Adrenal gland (tissue), 9 donors: ENCODE measurements at regions not wholly inside any gene's neighbourhood (a gene's known extent, or its start where the extent isn't known, plus 50 kb on each side); places are given as distances from the start of the nearest gene placed in this dataset.

Source experiments
- DNase-seq, 7 donors: peaks; one replicate each; pipeline ENCODE4 v3.0.0-alpha.2; 2019 to 2020
- H3K27ac ChIP-seq, 5 donors: fragments of 200-600 bp; sonication (generic) in 4 of 5; 1 replicate in 3 of 5; 2 replicates in 2 of 5; pipeline versions ENCODE4 v1.5.1 to v1.8.0; 2016 to 2020; ENCODE audit warnings: mild to moderate bottlenecking in 1 of 5
- H3K27me3 ChIP-seq: fragments of 200-600 bp; 2 replicates; pipeline ENCODE4 v1.8.0; 2021
- H3K36me3 ChIP-seq, 2 donors: fragments of 200-600 bp; replicated peaks in 1 of 2; 1 replicate in 1 of 2; 2 replicates in 1 of 2; pipeline versions ENCODE4 v1.5.1 to v1.8.0; 2018 to 2022
- H3K4me1 ChIP-seq, 2 donors: fragments of 200-600 bp; replicated peaks in 1 of 2; 1 replicate in 1 of 2; 2 replicates in 1 of 2; pipeline versions ENCODE4 v1.5.1 to v1.8.0; 2018 to 2021
- H3K4me3 ChIP-seq, 4 donors: fragments of 200-600 bp; sonication (generic) in 3 of 4; one replicate each; pipeline ENCODE4 v1.5.1; 2016 to 2018
- H3K9me3 ChIP-seq, 3 donors: fragments of 200-600 bp; sonication (generic) in 1 of 3; replicated peaks in 1 of 3; 1 replicate in 2 of 3; 2 replicates in 1 of 3; pipeline versions ENCODE4 v1.5.1 to v1.8.0; 2016 to 2021
- POLR2A ChIP-seq, 2 donors: fragments of 450-650 bp; IDR thresholded peaks; one replicate each; pipeline ENCODE4 v1.6.1; 2017; ENCODE audit warnings: antibody characterized with exemption in 2 of 2, mild to moderate bottlenecking in 2 of 2, moderate library complexity in 1 of 2
- WGBS, 4 donors: extraction: QIAGEN DNeasy Blood & Tissue Kit in 2 of 4; methylation state at CpG; one replicate each; pipeline versions ENCODE4 v1.1.5 to v1.1.7; 2013 to 2017; 5-methylcytosine and 5-hydroxymethylcytosine counted together
- intact Hi-C, 2 donors: fragments of 100-400 bp; cut with DNase I; formaldehyde crosslinking; loops; one replicate each; pipeline versions ENCODE4 v1.14.1 to v1.15.0; 2022 to 2023
- TF ChIP-seq, protein P1 (sequence below), 6 experiments: fragments of 450-650 bp in 4 of 6; fragments of 200-600 bp in 2 of 6; sonication (generic) in 1 of 6; IDR thresholded peaks; 1 replicate in 5 of 6; 2 replicates in 1 of 6; pipeline versions ENCODE4 v1.5.1 to v1.8.0; 2016 to 2021; ENCODE audit warnings: antibody characterized with exemption in 6 of 6, mild to moderate bottlenecking in 2 of 6, moderate library complexity in 1 of 6
- donor health status: healthy with polysubstance abuse.
- donor health status: Bipolar disorder and iron deficiency.
- donor health status: DM: yes; HTN: yes; CAD: no.
- donor health status: DM: no; HTN: no; CAD: no.
- donor health status: DM: no; HTN: no; CAD: no.

DNA sequence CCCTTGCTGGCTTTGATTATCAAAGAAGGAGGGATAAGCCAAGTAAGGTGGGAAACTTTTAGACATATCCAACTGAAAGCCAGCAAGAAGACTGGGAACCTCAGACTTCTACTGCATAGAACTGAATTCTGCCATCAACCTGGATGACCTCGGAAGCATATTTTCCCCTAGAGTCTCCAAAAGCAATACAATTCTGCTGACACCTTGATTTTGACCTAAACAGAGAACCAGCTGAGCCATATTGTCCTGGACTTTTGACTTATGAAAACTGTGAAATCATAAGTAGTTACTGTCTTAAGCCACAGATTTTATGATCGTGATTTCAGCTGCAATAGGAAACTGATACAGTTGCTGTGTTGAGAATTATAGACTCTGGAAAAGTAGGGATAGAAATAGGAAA, 227.6 kb downstream of the PCDH20 start:
- Histone ChIP-seq H3K9me3 (no peaks in the 10 kb centered on the region), H3K27ac (no peak overlapping the region), H3K36me3 (no peaks in the 10 kb centered on the region), H3K27me3 (no peaks in the 10 kb centered on the region), H3K4me1 (no peaks in the 10 kb centered on the region), H3K4me3 (no peak overlapping the region)
- WGBS, 4 donors: 71 to 87% (median 79%) methylated on average over 2 of the region's 2 CpGs
- TF ChIP-seq, protein P1, sequence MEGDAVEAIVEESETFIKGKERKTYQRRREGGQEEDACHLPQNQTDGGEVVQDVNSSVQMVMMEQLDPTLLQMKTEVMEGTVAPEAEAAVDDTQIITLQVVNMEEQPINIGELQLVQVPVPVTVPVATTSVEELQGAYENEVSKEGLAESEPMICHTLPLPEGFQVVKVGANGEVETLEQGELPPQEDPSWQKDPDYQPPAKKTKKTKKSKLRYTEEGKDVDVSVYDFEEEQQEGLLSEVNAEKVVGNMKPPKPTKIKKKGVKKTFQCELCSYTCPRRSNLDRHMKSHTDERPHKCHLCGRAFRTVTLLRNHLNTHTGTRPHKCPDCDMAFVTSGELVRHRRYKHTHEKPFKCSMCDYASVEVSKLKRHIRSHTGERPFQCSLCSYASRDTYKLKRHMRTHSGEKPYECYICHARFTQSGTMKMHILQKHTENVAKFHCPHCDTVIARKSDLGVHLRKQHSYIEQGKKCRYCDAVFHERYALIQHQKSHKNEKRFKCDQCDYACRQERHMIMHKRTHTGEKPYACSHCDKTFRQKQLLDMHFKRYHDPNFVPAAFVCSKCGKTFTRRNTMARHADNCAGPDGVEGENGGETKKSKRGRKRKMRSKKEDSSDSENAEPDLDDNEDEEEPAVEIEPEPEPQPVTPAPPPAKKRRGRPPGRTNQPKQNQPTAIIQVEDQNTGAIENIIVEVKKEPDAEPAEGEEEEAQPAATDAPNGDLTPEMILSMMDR (IDR thresholded peaks at IDR 0.05): no peak
- TF ChIP-seq POLR2A (IDR thresholded peaks at IDR 0.05): no peak
- intact Hi-C loops: no loop called here
- no peak for DNase-seq

DNA sequence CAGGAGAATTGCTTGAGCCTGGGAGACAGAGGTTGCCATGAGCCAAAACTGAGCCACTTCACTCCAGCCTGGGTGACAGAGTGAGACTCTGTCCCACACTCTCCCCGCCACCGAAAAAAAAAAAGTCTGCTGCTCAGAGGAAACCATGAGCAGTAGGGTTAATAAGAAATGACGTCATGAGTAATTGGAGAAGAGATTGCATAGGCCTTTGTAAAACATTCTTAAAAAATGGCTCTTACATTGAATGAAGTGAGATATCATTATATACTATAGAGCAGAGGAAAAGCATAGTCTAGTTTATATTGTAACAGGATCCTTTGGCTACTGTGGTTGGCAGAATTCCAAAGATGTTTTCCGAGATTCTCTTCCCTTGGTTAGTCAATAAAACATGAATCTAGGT, 228.2 kb downstream of the PCDH20 start:
- Histone ChIP-seq H3K27ac (no peak overlapping the region), H3K4me1 (no peaks in the 10 kb centered on the region), H3K36me3 (no peaks in the 10 kb centered on the region), H3K27me3 (no peaks in the 10 kb centered on the region), H3K9me3 (no peaks in the 10 kb centered on the region), H3K4me3 (no peak overlapping the region)
- DNase-seq: no peak
- TF ChIP-seq, protein P1 (IDR thresholded peaks at IDR 0.05): no peak
- TF ChIP-seq POLR2A (IDR thresholded peaks at IDR 0.05): no peak
- intact Hi-C loops: no loop called here
- WGBS, 4 donors: 61 to 76% (median 71%) methylated on average over 4 of the region's 4 CpGs

DNA sequence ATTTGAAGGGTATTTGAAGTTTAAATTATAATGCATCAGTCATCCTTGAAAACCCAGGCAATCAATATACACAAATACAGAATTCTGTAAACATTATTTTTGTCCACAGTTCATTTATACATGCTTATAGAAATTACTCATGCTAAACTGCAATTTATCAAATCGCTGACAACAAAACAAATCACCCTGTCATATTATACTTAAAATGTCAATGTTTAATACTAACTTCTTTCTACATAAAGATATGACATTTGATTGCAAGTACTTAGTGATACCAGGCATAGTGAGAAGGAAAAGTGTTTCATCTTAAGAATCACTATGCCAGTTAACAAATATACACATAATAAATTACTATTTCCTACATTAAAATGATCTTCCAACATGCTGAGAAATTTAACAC, 232.0 kb downstream of the PCDH20 start:
- H3K4me3 ChIP-seq: no peak overlapping the region
- H3K27me3 ChIP-seq: no peaks in the 10 kb centered on the region
- H3K27ac ChIP-seq: no peak overlapping the region
- H3K4me1 ChIP-seq: no peaks in the 10 kb centered on the region
- WGBS, 4 donors: 22 to 58% (median 34%) methylated on average over 1 of the region's 1 CpG
- no peak for DNase-seq
- no peaks in the 10 kb centered on the region for H3K36me3 ChIP-seq
- intact Hi-C loops: no loop called here
- no peaks in the 10 kb centered on the region for H3K9me3 ChIP-seq
- TF ChIP-seq POLR2A (IDR thresholded peaks at IDR 0.05): no peak
- TF ChIP-seq, protein P1 (IDR thresholded peaks at IDR 0.05): no peak

DNA sequence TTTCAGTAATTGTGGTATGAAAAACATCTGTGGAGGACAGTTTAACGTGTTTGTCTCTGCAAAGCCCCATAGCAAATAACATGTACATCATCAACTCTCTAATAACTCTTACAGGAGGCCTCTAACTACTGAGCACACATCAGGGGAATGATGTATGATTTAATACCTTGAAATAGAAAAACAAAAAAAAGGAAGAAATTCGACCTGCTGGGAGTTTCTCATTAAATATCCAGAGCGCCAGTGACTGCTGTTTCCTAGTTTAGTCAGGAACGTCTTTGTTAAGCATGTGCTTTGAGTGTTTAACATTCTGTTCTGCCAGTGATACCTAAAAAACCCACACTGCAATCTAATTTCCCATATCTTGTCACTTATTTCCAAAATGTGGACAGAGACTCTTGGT, 235.4 kb downstream of the PCDH20 start:
- no peaks in the 10 kb centered on the region for H3K9me3 ChIP-seq
- no peaks in the 10 kb centered on the region for H3K27me3 ChIP-seq
- 35 to 51% (median 40%) methylated on average over 4 of the region's 4 CpGs for WGBS, 4 donors
- DNase-seq: no peak
- H3K27ac ChIP-seq: no peak overlapping the region
- H3K36me3 ChIP-seq: no peaks in the 10 kb centered on the region
- TF ChIP-seq, protein P1 (IDR thresholded peaks at IDR 0.05): no peak
- TF ChIP-seq POLR2A (IDR thresholded peaks at IDR 0.05): no peak
- H3K4me3 ChIP-seq: no peak overlapping the region
- intact Hi-C loops: no loop called here
- H3K4me1 ChIP-seq: no peaks in the 10 kb centered on the region
